MM.1S (cell line): ENCODE measurements at regions not wholly inside any gene's neighbourhood (a gene's known extent, or its start where the extent isn't known, plus 50 kb on each side); places are given as distances from the start of the nearest gene placed in this dataset.

ENCODE experiments used
- CTCF ChIP-seq: fragments of 300-600 bp; sonication (generic); IDR thresholded peaks from 2 replicates; pipeline ENCODE4 v1.5.1; 2016; ENCODE audit warnings: antibody characterized with exemption, low read length, mixed read lengths
- EZH2 ChIP-seq: fragments of 300-600 bp; sonication (generic); optimal IDR thresholded peaks from 2 replicates; pipeline ENCODE3; 2017; ENCODE audit warnings: low read depth, mild to moderate bottlenecking, antibody characterized with exemption, low read length, mixed read lengths
- EZH2phosphoT487 ChIP-seq: fragments of 300-600 bp; sonication (generic); IDR thresholded peaks from 2 replicates; pipeline ENCODE4 v1.6.1; 2018; ENCODE audit warnings: antibody characterized with exemption, low read length

- no peak for TF ChIP-seq CTCF
- TF ChIP-seq EZH2phosphoT487, result no peak
- TF ChIP-seq EZH2, result no peak
Measured at GRCh38 chr14:98770151-98770550, 501.8 kb downstream of the BCL11B start.
